NT2/D1 (cell line): ENCODE measurements at regions not wholly inside any gene's neighbourhood (a gene's known extent, or its start where the extent isn't known, plus 50 kb on each side); places are given as distances from the start of the nearest gene placed in this dataset.

Experiments
- SUZ12 ChIP-seq: IDR thresholded peaks from 2 replicates; pipeline ENCODE4 v1.6.1; 2011; ENCODE audit not compliant: insufficient read length, insufficient read depth; ENCODE audit errors: extremely low read depth
- YY1 ChIP-seq: IDR thresholded peaks from 2 replicates; pipeline ENCODE4 v1.6.1; 2011; ENCODE audit not compliant: insufficient read length, insufficient read depth
- ZNF274 ChIP-seq: IDR thresholded peaks from 2 replicates; pipeline ENCODE4 v1.6.1; 2011; ENCODE audit warnings: mild to moderate bottlenecking, low read depth, low read length

DNA sequence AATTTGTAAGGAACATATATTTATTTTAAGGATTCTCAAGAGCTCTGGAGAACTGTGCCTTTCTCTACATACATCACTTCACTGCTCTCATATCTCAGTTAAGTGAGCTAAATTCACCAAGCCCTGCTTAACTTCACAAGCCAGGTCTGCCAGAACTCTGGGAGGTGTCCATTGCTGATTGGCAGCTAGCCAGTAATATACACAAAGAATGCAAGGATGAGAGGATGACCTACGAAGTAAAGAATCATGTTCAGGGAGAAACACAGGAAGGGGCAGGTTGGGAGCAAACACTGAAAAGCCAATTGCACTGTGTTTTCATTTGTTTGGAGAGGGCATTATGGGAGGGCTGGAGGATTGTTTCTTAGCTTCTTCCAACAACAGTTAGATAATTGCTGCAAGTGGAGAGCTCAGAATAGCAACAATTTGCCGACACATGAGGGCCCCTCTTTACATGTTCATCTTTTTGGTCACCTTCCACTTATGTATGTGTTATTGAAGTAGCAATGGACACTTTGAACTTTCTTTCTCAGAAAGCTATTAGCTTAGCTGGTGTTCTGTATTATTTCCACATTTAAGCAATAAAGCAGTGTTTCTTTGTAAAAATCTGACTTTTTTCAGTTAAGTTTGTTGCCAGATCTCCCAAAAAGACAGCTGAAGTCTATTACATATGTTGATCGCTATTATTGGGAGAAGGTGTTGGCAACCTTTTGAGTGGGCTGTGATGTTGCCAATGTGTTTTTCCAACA, 254.8 kb downstream of the LTN1 start:
- TF ChIP-seq YY1: no peak
- TF ChIP-seq ZNF274: no peak
- TF ChIP-seq SUZ12: no peak
